ENCODE measurements at regions not wholly inside any gene's neighbourhood (a gene's known extent, or its start where the extent isn't known, plus 50 kb on each side); places are given as distances from the start of the nearest gene placed in this dataset.

DNA sequence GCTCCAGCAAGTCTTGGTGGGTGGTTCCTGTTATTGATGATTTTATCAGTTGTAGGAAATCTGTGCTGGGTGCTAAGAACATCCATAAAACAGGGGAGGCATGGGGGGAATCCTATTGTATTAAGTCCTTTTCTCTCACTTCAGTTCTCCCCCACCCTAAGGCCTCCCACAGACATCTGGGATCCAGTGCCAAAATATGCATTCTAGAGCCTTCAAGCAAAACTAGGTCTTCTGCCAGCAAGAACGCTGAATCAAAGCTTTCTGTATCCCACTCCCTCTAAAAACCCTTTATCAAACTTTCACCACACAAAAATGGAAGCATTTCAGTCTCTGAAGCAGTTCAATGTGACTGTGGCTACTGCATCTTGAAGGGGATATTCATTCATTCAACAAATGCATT is 281.9 kb downstream of the GAS1 start:
- TF ChIP-seq ATF4 (CRISPR knock-in tag; IDR thresholded peaks at IDR 0.05): no peak
- no peak for TF ChIP-seq CTCF (IDR thresholded peaks at IDR 0.05 in 2 of 3, conservative IDR thresholded peaks at IDR 0.05 in 1 of 3; ENCODE audit: insufficient read depth in 2 of 3, low read depth in 1 of 3, low read length in 3 of 3)
- TF ChIP-seq POLR2A (conservative IDR thresholded peaks at IDR 0.05): no peak
- no peak for TF ChIP-seq POLR2AphosphoS5 (IDR thresholded peaks at IDR 0.05; ENCODE audit: control insufficient read depth, insufficient read depth, low read depth, low read length)
- TF ChIP-seq MIER1 (IDR thresholded peaks at IDR 0.05; ENCODE audit: low read depth): no peak
- no peak for TF ChIP-seq EP300 (IDR thresholded peaks at IDR 0.05; ENCODE audit: low read length)

Data from K562 (cell line).